ENCODE measurements at regions not wholly inside any gene's neighbourhood (a gene's known extent, or its start where the extent isn't known, plus 50 kb on each side); places are given as distances from the start of the nearest gene placed in this dataset.

GRCh38 chr6:9159051-9159450 lies 723.7 kb upstream of the SLC35B3 start:
- no peak for DNase-seq
- no peak overlapping the region for H3K4me3 ChIP-seq (ENCODE audit: control insufficient read depth in 1 of 2, extremely low read depth in 1 of 2, low read length in 1 of 2)
- no peaks in the 10 kb centered on the region for H3K36me3 Mint-ChIP-seq
- CTCF ChIA-PET, result no interaction called here
- ATAC-seq (replicated peaks in 1 of 4), result no peak
- H3K4me1 Mint-ChIP-seq, result no peaks in the 10 kb centered on the region
- peaks cover 2% of the 10 kb centered on the region for H3K9me3 ChIP-seq
- H3K4me3 Mint-ChIP-seq, result no peak overlapping the region
- no peaks in the 10 kb centered on the region for H3K36me3 ChIP-seq (ENCODE audit: control insufficient read depth in 2 of 2, extremely low read depth in 1 of 2, insufficient read depth in 1 of 2, low read length in 1 of 2)
- no CpG with 5 or more reads among the region's 3 CpGs for WGBS (ENCODE audit: insufficient coverage)
- POLR2A ChIA-PET, result no interaction called here
- no peak overlapping the region for H3K27ac Mint-ChIP-seq
- no peak overlapping the region for H3K27ac ChIP-seq (ENCODE audit: low read length)
- H3K4me1 ChIP-seq (ENCODE audit: control insufficient read depth in 1 of 2, extremely low read depth in 1 of 2, insufficient read depth in 2 of 2, low read length in 2 of 2), result no peaks in the 10 kb centered on the region
- peaks cover 16 to 26% (median 17%) of the 10 kb centered on the region in 3 donors for H3K9me3 Mint-ChIP-seq
- H3K27me3 Mint-ChIP-seq, result no peaks in the 10 kb centered on the region
- H3K27me3 ChIP-seq (replicated peaks in 1 of 2; ENCODE audit: control insufficient read depth in 2 of 2, extremely low read depth in 1 of 2, insufficient read depth in 2 of 2, low read length in 1 of 2), result no peaks in the 10 kb centered on the region

DNA sequence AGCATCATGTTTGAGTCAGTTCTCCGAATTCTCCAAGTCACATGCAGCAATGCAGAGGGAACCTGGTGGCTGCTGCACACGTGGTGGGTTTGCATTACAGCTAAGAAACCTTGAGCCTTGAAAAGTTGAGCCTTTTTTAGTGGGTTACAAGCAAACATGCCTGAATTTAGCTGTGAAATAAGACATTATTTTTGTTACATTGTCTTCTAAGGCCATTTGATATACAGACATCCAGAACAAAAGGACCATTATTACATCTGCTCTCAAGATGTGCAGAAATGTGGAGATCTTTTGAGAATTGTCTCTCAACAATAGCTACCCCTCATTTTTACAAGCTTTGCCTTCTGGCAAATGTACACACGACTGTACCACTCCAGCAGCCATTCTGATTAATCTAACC lies 720.5 kb upstream of the SLC35B3 start:
- H3K9me3 ChIP-seq, result no peaks in the 10 kb centered on the region
- no peaks in the 10 kb centered on the region for H3K27me3 Mint-ChIP-seq
- H3K27ac Mint-ChIP-seq, result no peak overlapping the region
- H3K4me3 Mint-ChIP-seq, result no peak overlapping the region
- H3K4me1 Mint-ChIP-seq, result no peaks in the 10 kb centered on the region
- H3K36me3 ChIP-seq (ENCODE audit: control insufficient read depth in 2 of 2, extremely low read depth in 1 of 2, insufficient read depth in 1 of 2, low read length in 1 of 2), result no peaks in the 10 kb centered on the region
- ATAC-seq (replicated peaks in 1 of 4), result no peak
- H3K27me3 ChIP-seq (replicated peaks in 1 of 2; ENCODE audit: control insufficient read depth in 2 of 2, extremely low read depth in 1 of 2, insufficient read depth in 2 of 2, low read length in 1 of 2), result no peaks in the 10 kb centered on the region
- no peak for DNase-seq
- H3K27ac ChIP-seq (ENCODE audit: low read length), result no peak overlapping the region
- H3K4me1 ChIP-seq (ENCODE audit: control insufficient read depth in 1 of 2, extremely low read depth in 1 of 2, insufficient read depth in 2 of 2, low read length in 2 of 2), result no peaks in the 10 kb centered on the region
- H3K4me3 ChIP-seq (ENCODE audit: control insufficient read depth in 1 of 2, extremely low read depth in 1 of 2, low read length in 1 of 2), result no peak overlapping the region
- peaks cover under 1 to 10% (median 8%) of the 10 kb centered on the region in 3 donors for H3K9me3 Mint-ChIP-seq
- POLR2A ChIA-PET, result no interaction called here
- no peaks in the 10 kb centered on the region for H3K36me3 Mint-ChIP-seq
- CTCF ChIA-PET, result no interaction called here
- 60% methylated on average over 1 of the region's 3 CpGs for WGBS (ENCODE audit: insufficient coverage)

DNA sequence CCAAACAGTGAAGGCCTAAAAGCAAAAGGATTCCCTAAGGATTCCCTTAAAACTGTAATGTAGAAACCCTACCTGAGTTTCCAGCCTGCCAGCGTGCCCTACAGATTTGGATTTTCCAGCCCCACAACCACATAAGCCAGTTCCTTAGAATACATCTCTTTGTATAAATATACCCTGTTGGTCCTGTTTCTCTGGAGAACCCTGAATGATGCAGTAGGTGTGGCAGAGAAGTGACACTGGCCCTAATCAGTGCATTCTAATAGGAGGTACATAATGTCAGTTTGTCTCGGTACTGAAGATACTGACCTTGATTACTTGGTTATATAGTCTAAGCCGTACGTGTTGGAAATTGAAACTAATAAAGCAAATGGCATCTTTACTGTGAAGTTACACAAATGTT lies 707.8 kb upstream of the SLC35B3 start:
- POLR2A ChIA-PET, result no interaction called here
- Histone ChIP-seq H3K9me3 (no peaks in the 10 kb centered on the region), H3K4me3 (ENCODE audit: control insufficient read depth in 1 of 2, extremely low read depth in 1 of 2, low read length in 1 of 2) (no peak overlapping the region), H3K36me3 (ENCODE audit: control insufficient read depth in 2 of 2, extremely low read depth in 1 of 2, insufficient read depth in 1 of 2, low read length in 1 of 2) (no peaks in the 10 kb centered on the region), H3K27me3 (replicated peaks in 1 of 2; ENCODE audit: control insufficient read depth in 2 of 2, extremely low read depth in 1 of 2, insufficient read depth in 2 of 2, low read length in 1 of 2) (no peaks in the 10 kb centered on the region), H3K27ac (ENCODE audit: low read length) (no peak overlapping the region), H3K4me1 (ENCODE audit: control insufficient read depth in 1 of 2, extremely low read depth in 1 of 2, insufficient read depth in 2 of 2, low read length in 2 of 2) (no peaks in the 10 kb centered on the region)
- WGBS (ENCODE audit: insufficient coverage), result 83% methylated on average over 1 of the region's 4 CpGs
- Mint-ChIP-seq H3K27me3 (no peaks in the 10 kb centered on the region), H3K9me3 (peaks cover 7 to 14% (median 12%) of the 10 kb centered on the region in 3 donors), H3K4me3 (no peak overlapping the region), H3K27ac (no peak overlapping the region), H3K36me3 (no peaks in the 10 kb centered on the region), H3K4me1 (no peaks in the 10 kb centered on the region)
- DNase-seq (no peak), ATAC-seq (replicated peaks in 1 of 4) (no peak)
- CTCF ChIA-PET, result interaction anchor here (0.6 to 0.7 kb wide), 2 partner anchors 15 to 1545 kb away, joined by 4 read pairs; no protein-coding TSS in a partner anchor

- H3K4me3 Mint-ChIP-seq, result no peak overlapping the region
- Histone ChIP-seq H3K4me3 (ENCODE audit: control insufficient read depth in 1 of 2, extremely low read depth in 1 of 2, low read length in 1 of 2) (no peak overlapping the region), H3K36me3 (ENCODE audit: control insufficient read depth in 2 of 2, extremely low read depth in 1 of 2, insufficient read depth in 1 of 2, low read length in 1 of 2) (no peaks in the 10 kb centered on the region), H3K4me1 (ENCODE audit: control insufficient read depth in 1 of 2, extremely low read depth in 1 of 2, insufficient read depth in 2 of 2, low read length in 2 of 2) (no peaks in the 10 kb centered on the region), H3K27me3 (replicated peaks in 1 of 2; ENCODE audit: control insufficient read depth in 2 of 2, extremely low read depth in 1 of 2, insufficient read depth in 2 of 2, low read length in 1 of 2) (no peaks in the 10 kb centered on the region), H3K27ac (ENCODE audit: low read length) (no peak overlapping the region), H3K9me3 (no peaks in the 10 kb centered on the region)
- no peaks in the 10 kb centered on the region for H3K27me3 Mint-ChIP-seq
- no peaks in the 10 kb centered on the region for H3K36me3 Mint-ChIP-seq
- H3K9me3 Mint-ChIP-seq, result peaks cover 5 to 9% (median 7%) of the 10 kb centered on the region in 3 donors
- H3K27ac Mint-ChIP-seq, result no peak overlapping the region
- ATAC-seq (replicated peaks in 1 of 4), result no peak
- DNase-seq, result no peak
- POLR2A ChIA-PET, result no interaction called here
- CTCF ChIA-PET, result interaction anchor here in 1 of 2 donors (0.6 kb wide), 1 partner anchor 384 kb away, joined by 4 read pairs; no protein-coding TSS in a partner anchor
- no CpG with 5 or more reads among the region's 4 CpGs for WGBS (ENCODE audit: insufficient coverage)
- no peaks in the 10 kb centered on the region for H3K4me1 Mint-ChIP-seq
Observed at GRCh38 chr6:9140951-9141460, 705.7 kb upstream of the SLC35B3 start.

DNA sequence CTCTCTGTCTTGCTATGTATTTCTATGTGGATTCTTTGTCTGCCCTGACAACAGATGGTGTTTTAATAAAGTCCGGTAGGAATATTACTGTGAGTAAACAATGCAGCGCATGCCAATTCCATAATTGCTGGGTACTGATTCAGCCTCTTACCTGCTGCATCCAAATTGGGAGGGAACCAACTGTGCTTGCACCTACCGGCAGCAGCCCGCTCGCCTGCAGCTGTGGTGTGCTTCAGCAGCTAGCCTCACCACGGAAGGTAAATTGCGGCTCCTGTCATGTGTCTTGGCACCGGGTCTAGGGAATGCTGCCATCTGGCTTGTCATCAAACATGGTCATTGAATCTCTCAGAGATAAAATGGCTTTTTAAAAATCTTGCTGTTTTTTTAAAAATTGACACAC lies 704.8 kb upstream of the SLC35B3 start:
- no peaks in the 10 kb centered on the region for H3K36me3 Mint-ChIP-seq
- Histone ChIP-seq H3K36me3 (ENCODE audit: control insufficient read depth in 2 of 2, extremely low read depth in 1 of 2, insufficient read depth in 1 of 2, low read length in 1 of 2) (no peaks in the 10 kb centered on the region), H3K27me3 (replicated peaks in 1 of 2; ENCODE audit: control insufficient read depth in 2 of 2, extremely low read depth in 1 of 2, insufficient read depth in 2 of 2, low read length in 1 of 2) (no peaks in the 10 kb centered on the region), H3K9me3 (no peaks in the 10 kb centered on the region), H3K27ac (ENCODE audit: low read length) (no peak overlapping the region), H3K4me1 (ENCODE audit: control insufficient read depth in 1 of 2, extremely low read depth in 1 of 2, insufficient read depth in 2 of 2, low read length in 2 of 2) (no peaks in the 10 kb centered on the region), H3K4me3 (ENCODE audit: control insufficient read depth in 1 of 2, extremely low read depth in 1 of 2, low read length in 1 of 2) (no peak overlapping the region)
- H3K27me3 Mint-ChIP-seq, result no peaks in the 10 kb centered on the region
- H3K4me1 Mint-ChIP-seq, result no peaks in the 10 kb centered on the region
- no peak overlapping the region for H3K27ac Mint-ChIP-seq
- 85% methylated on average over 6 of the region's 8 CpGs for WGBS (ENCODE audit: insufficient coverage)
- no peak for ATAC-seq (replicated peaks in 1 of 4)
- POLR2A ChIA-PET, result no interaction called here
- CTCF ChIA-PET, result no interaction called here
- no peak overlapping the region for H3K4me3 Mint-ChIP-seq
- DNase-seq, result no peak
- peaks cover 5 to 9% (median 7%) of the 10 kb centered on the region in 3 donors for H3K9me3 Mint-ChIP-seq

GRCh38 chr6:9139746-9140145 lies 704.4 kb upstream of the SLC35B3 start:
- Histone ChIP-seq H3K4me1 (ENCODE audit: control insufficient read depth in 1 of 2, extremely low read depth in 1 of 2, insufficient read depth in 2 of 2, low read length in 2 of 2) (no peaks in the 10 kb centered on the region), H3K27ac (ENCODE audit: low read length) (no peak overlapping the region), H3K27me3 (replicated peaks in 1 of 2; ENCODE audit: control insufficient read depth in 2 of 2, extremely low read depth in 1 of 2, insufficient read depth in 2 of 2, low read length in 1 of 2) (no peaks in the 10 kb centered on the region), H3K36me3 (ENCODE audit: control insufficient read depth in 2 of 2, extremely low read depth in 1 of 2, insufficient read depth in 1 of 2, low read length in 1 of 2) (no peaks in the 10 kb centered on the region), H3K4me3 (ENCODE audit: control insufficient read depth in 1 of 2, extremely low read depth in 1 of 2, low read length in 1 of 2) (no peak overlapping the region), H3K9me3 (no peaks in the 10 kb centered on the region)
- CTCF ChIA-PET, result no interaction called here
- POLR2A ChIA-PET, result no interaction called here
- DNase-seq, result no peak
- H3K36me3 Mint-ChIP-seq, result no peaks in the 10 kb centered on the region
- peaks cover 3 to 7% (median 4%) of the 10 kb centered on the region in 3 donors for H3K9me3 Mint-ChIP-seq
- H3K4me3 Mint-ChIP-seq, result no peak overlapping the region
- no peaks in the 10 kb centered on the region for H3K27me3 Mint-ChIP-seq
- 83% methylated on average over 1 of the region's 6 CpGs for WGBS (ENCODE audit: insufficient coverage)
- no peak for ATAC-seq (replicated peaks in 1 of 4)
- H3K4me1 Mint-ChIP-seq, result no peaks in the 10 kb centered on the region
- no peak overlapping the region for H3K27ac Mint-ChIP-seq

DNA sequence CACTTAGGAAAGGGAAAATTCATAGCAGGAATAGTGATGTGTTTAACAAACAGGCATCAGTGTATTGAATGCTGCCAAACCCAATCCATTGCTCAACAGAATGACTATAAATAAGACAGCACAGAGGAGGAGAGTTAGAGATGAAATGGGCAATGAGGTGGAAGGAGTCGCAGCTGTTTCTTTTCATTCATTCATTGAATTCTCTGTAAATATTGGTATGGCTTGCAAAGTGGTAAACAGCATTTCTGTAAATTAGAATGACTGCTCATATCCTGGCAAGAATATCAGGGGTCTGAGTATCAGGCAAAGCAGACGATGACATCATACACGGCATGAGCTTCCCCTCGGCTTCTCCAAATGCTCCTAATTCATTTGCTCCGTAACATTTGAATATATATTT lies 703.6 kb upstream of the SLC35B3 start:
- H3K36me3 Mint-ChIP-seq, result no peaks in the 10 kb centered on the region
- DNase-seq, result no peak
- peaks cover 0 to 4% (median 0%) of the 10 kb centered on the region in 3 donors for H3K9me3 Mint-ChIP-seq
- no peaks in the 10 kb centered on the region for H3K27me3 Mint-ChIP-seq
- Histone ChIP-seq H3K27me3 (replicated peaks in 1 of 2; ENCODE audit: control insufficient read depth in 2 of 2, extremely low read depth in 1 of 2, insufficient read depth in 2 of 2, low read length in 1 of 2) (no peaks in the 10 kb centered on the region), H3K9me3 (no peaks in the 10 kb centered on the region), H3K36me3 (ENCODE audit: control insufficient read depth in 2 of 2, extremely low read depth in 1 of 2, insufficient read depth in 1 of 2, low read length in 1 of 2) (no peaks in the 10 kb centered on the region), H3K4me1 (ENCODE audit: control insufficient read depth in 1 of 2, extremely low read depth in 1 of 2, insufficient read depth in 2 of 2, low read length in 2 of 2) (no peaks in the 10 kb centered on the region), H3K27ac (ENCODE audit: low read length) (no peak overlapping the region), H3K4me3 (ENCODE audit: control insufficient read depth in 1 of 2, extremely low read depth in 1 of 2, low read length in 1 of 2) (no peak overlapping the region)
- H3K4me1 Mint-ChIP-seq, result no peaks in the 10 kb centered on the region
- H3K4me3 Mint-ChIP-seq, result no peak overlapping the region
- ChIA-PET POLR2A (no interaction called here), CTCF (no interaction called here)
- no peak for ATAC-seq (replicated peaks in 1 of 4)
- no CpG with 5 or more reads among the region's 5 CpGs for WGBS (ENCODE audit: insufficient coverage)
- no peak overlapping the region for H3K27ac Mint-ChIP-seq
